CD8-positive, alpha-beta memory T cell (primary cell): ENCODE measurements at regions not wholly inside any gene's neighbourhood (a gene's known extent, or its start where the extent isn't known, plus 50 kb on each side); places are given as distances from the start of the nearest gene placed in this dataset.

Experiments
- CTCF ChIA-PET: fragments of 350-600 bp; sonication (Branson Sonifier 250); formaldehyde crosslinking; loops from one replicate; lab custom pipeline; 2021; ENCODE audit warnings: antibody characterized with exemption; lab: Charles Lee
- POLR2A ChIA-PET: fragments of 350-600 bp; sonication (Branson Sonifier 250); formaldehyde crosslinking; loops from one replicate; lab custom pipeline; 2021; ENCODE audit warnings: antibody characterized with exemption; lab: Charles Lee
- DNase-seq, 5 donors: peaks; one replicate each; pipeline versions ENCODE4 v3.0.0 to v3.0.0-alpha.2; 2020 to 2022; ENCODE audit warnings: mixed read lengths in 1 of 5
- H3K27ac ChIP-seq: one replicate; pipeline ENCODE4 v1.7.0; 2013; ENCODE audit warnings: low read depth, mild to moderate bottlenecking, low read length, moderate library complexity
- H3K27me3 ChIP-seq: 2 replicates; pipeline ENCODE4 v1.7.0; 2013; ENCODE audit warnings: low read length, mild to moderate bottlenecking; ENCODE audit not compliant: insufficient read depth, poor library complexity, severe bottlenecking
- H3K36me3 ChIP-seq: 2 replicates; pipeline ENCODE4 v1.7.0; 2013; ENCODE audit warnings: mild to moderate bottlenecking, low read length, moderate library complexity; ENCODE audit not compliant: insufficient read depth
- H3K4me1 ChIP-seq: 2 replicates; pipeline ENCODE4 v1.7.0; 2013; ENCODE audit warnings: mild to moderate bottlenecking, low read length, moderate library complexity; ENCODE audit not compliant: insufficient read depth
- H3K4me3 ChIP-seq: 2 replicates; pipeline ENCODE4 v1.7.0; 2013; ENCODE audit warnings: mild to moderate bottlenecking, low read length
- H3K9me3 ChIP-seq: 2 replicates; pipeline ENCODE4 v1.7.0; 2013; ENCODE audit warnings: mild to moderate bottlenecking, low read length
- H3K27ac Mint-ChIP-seq, 8 donors: one replicate each; pipeline ENCODE4 v1.8.0; 2020 to 2021; ENCODE audit warnings: mixed read lengths in 8 of 8, mild to moderate bottlenecking in 6 of 8, inconsistent platforms in 3 of 8, moderate library complexity in 3 of 8
- H3K27me3 Mint-ChIP-seq, 2 donors: one replicate each; pipeline ENCODE4 v1.8.0; 2020 to 2021; ENCODE audit warnings: mixed read lengths in 2 of 2, mild to moderate bottlenecking in 1 of 2, moderate library complexity in 1 of 2
- H3K36me3 Mint-ChIP-seq, 3 donors: one replicate each; pipeline ENCODE4 v1.8.0; 2020 to 2021; ENCODE audit warnings: mixed read lengths in 3 of 3, inconsistent platforms in 1 of 3, mild to moderate bottlenecking in 1 of 3
- H3K4me1 Mint-ChIP-seq, 3 donors: one replicate each; pipeline ENCODE4 v1.8.0; 2020 to 2021; ENCODE audit warnings: mixed read lengths in 3 of 3, inconsistent platforms in 1 of 3, mild to moderate bottlenecking in 1 of 3
- H3K4me3 Mint-ChIP-seq, 7 donors: one replicate each; pipeline ENCODE4 v1.8.0; 2020 to 2021; ENCODE audit warnings: mixed read lengths in 7 of 7, mild to moderate bottlenecking in 6 of 7, moderate library complexity in 4 of 7, inconsistent platforms in 2 of 7
- H3K9me3 Mint-ChIP-seq, 5 donors: one replicate each; pipeline ENCODE4 v1.8.0; 2020 to 2022; ENCODE audit warnings: mixed read lengths in 5 of 5, mild to moderate bottlenecking in 3 of 5, moderate library complexity in 2 of 5, inconsistent platforms in 1 of 5

DNA sequence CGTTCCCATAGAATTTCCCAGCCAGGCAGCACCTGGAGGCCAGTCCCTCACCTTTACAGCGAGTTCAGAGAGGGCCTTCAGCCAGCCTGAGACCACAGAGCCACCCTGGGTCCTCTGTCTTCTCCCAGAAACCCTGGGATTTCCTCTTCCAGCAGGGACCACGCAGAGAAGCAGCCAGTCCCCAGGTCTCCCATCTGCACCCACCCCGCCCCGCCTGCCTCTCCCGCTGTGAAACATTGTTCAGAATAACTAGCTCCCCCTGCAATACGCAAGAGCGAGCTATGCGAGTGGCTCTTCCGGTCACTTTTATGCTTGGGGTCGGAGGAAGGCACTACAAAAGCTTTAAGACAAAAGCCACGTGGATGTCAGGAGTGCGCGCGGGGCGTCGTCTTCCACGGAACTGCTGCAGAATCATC lies 77.8 kb downstream of the SERPINA3 start:
- H3K9me3 Mint-ChIP-seq, result no peaks in the 10 kb centered on the region
- Histone ChIP-seq H3K9me3 (no peaks in the 10 kb centered on the region), H3K36me3 (no peaks in the 10 kb centered on the region), H3K4me3 (no peak overlapping the region), H3K27me3 (peaks cover 3% of the 10 kb centered on the region), H3K4me1 (no peaks in the 10 kb centered on the region), H3K27ac (no peak overlapping the region)
- ChIA-PET CTCF (interaction anchor here (1.0 kb wide), 2 partner anchors 9 to 12 kb away, joined by 3 to 4 read pairs; no protein-coding TSS in a partner anchor), POLR2A (no interaction called here)
- H3K27me3 Mint-ChIP-seq, result peaks cover 2 to 26% of the 10 kb centered on the region in 2 donors
- no peak for DNase-seq
- no peak overlapping the region for H3K27ac Mint-ChIP-seq
- H3K36me3 Mint-ChIP-seq, result no peaks in the 10 kb centered on the region
- peaks cover 0 to 6% (median 0%) of the 10 kb centered on the region in 3 donors for H3K4me1 Mint-ChIP-seq
- H3K4me3 Mint-ChIP-seq, result no peak overlapping the region

DNA sequence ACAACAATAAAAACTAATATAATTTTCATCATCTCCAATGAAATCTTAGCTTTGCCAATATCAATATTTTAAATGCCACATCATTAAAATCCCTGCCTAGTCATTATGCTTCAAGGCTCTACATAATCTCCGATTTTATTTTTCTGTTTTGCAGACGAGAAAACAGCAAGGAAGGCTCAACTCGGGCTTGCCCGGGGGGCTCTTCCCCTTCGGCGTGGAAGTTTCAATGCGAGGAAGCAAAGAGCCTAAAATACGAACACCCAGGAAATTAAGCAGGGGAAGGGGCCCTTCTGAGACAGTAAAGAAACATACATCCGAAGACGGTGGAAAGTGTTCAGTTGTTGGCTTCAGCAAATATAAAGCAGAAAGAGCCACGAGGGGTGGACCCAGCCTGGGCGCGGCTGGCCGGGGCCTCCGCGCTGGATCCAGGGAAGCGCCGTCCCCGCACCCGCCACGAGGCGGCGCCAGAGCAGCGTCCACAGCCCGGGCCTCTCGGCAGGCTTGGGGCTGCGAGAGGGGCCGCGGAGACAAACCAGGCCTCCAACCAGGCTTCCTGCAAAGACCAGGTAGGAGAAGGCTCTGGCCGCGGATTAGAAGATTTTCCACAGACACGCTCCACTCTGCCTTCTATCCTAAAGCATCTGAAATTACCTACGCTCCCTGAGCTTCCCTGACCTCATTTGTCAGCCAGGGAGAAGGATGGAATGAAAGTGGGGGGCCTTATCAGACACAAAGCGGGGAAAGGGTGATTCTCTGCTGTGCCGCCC lies 77.2 kb downstream of the SERPINA3 start:
- Histone ChIP-seq H3K9me3 (no peaks in the 10 kb centered on the region), H3K27me3 (peaks cover 3% of the 10 kb centered on the region), H3K27ac (no peak overlapping the region), H3K4me3 (no peak overlapping the region), H3K36me3 (no peaks in the 10 kb centered on the region), H3K4me1 (no peaks in the 10 kb centered on the region)
- Mint-ChIP-seq H3K4me3 (no peak overlapping the region), H3K27ac (no peak overlapping the region), H3K36me3 (no peaks in the 10 kb centered on the region), H3K27me3 (peaks cover 2 to 26% of the 10 kb centered on the region in 2 donors), H3K9me3 (no peaks in the 10 kb centered on the region), H3K4me1 (peaks cover 0 to 6% (median 0%) of the 10 kb centered on the region in 3 donors)
- peak in 4 of 5 donors; percentile 14 to 54 (median 18) for DNase-seq
- CTCF ChIA-PET, result interaction anchor here (1.0 kb wide), 1 partner anchor 9 kb away, joined by 4 read pairs; no protein-coding TSS in a partner anchor
- POLR2A ChIA-PET, result no interaction called here

DNA sequence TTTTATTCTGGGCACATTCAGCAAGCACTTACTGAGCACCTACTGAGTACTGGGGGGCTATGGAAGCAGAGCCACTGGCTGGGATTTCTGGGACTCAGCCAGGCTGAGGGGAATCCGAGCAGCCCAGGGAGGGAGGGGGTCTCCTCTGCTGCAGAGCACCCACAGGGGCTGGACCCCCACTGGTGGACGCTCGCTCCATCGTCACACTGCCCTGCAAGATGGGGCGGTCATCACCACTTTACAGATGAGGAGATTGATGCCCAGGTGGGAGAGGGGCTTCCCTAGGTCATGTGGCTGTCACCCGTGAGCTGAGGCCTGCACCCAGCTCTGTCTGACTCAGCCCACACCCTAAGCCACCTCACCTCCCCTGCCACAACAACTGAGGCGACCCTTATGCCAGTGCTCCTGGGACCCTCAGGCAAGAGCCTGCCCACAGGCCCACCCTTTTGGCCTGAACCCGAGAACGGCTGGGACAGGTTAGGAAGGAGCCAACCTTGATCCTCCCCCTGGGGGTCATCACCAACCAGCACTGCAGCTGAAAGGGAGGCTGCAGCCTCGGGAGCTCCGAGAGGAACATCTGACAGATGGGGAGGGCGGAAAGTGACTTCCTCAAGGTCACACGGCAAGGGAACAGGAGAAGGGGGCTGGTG lies 74.4 kb downstream of the SERPINA3 start:
- ChIA-PET POLR2A (no interaction called here), CTCF (no interaction called here)
- Mint-ChIP-seq H3K27ac (no peak overlapping the region), H3K9me3 (no peaks in the 10 kb centered on the region), H3K27me3 (peaks cover 2 to 28% of the 10 kb centered on the region in 2 donors), H3K36me3 (no peaks in the 10 kb centered on the region), H3K4me1 (peaks cover 0 to 6% (median 0%) of the 10 kb centered on the region in 3 donors), H3K4me3 (no peak overlapping the region)
- Histone ChIP-seq H3K27ac (no peak overlapping the region), H3K36me3 (no peaks in the 10 kb centered on the region), H3K4me3 (no peak overlapping the region), H3K9me3 (no peaks in the 10 kb centered on the region), H3K4me1 (no peaks in the 10 kb centered on the region), H3K27me3 (peaks cover 3% of the 10 kb centered on the region)
- DNase-seq, result no peak

DNA sequence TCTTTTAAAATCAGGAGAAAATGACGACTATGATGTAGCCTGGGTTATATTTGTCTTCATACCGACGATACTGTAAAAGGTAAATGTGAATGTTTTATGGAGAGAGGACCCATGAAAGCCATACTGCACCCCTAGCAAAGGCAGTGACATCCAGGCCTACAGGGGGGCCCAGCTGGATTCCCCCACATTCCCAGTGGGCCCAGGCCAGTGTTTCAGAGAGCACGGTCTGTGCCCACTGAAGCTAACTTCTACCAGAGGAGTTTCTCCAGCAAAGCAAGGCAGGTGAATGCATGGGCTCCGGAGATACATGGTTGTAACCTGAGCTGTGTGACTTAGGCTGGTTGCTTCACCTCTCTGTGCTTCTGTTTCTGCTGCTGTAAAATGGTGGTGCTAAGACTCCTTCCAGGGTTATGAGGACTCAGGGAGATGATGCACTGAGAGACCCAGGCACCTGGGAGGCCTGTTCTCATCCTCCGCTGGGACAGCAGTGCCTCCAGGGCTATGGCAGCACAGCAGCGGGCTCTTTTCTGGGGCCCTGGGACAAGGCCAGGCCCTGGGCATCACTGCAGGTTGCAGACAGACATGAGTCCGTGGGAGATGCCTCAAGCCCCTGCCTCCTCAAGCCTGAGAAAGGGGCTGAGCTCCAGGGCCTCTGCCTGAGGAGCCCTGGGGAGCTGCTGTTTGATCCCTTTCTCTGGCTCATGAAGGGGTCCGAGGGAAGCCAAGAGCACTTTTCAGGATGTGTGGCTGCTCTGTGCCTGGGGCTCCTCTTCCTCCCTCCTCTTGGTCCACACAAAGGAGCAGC lies 73.7 kb downstream of the SERPINA3 start:
- no peak overlapping the region for H3K27ac ChIP-seq
- Mint-ChIP-seq H3K9me3 (no peaks in the 10 kb centered on the region), H3K27me3 (peaks cover 5 to 24% of the 10 kb centered on the region in 2 donors), H3K4me1 (peaks cover 0 to 6% (median 0%) of the 10 kb centered on the region in 3 donors), H3K36me3 (no peaks in the 10 kb centered on the region), H3K4me3 (no peak overlapping the region), H3K27ac (no peak overlapping the region)
- ChIA-PET POLR2A (no interaction called here), CTCF (no interaction called here)
- H3K4me3 ChIP-seq, result no peak overlapping the region
- no peaks in the 10 kb centered on the region for H3K36me3 ChIP-seq
- no peaks in the 10 kb centered on the region for H3K9me3 ChIP-seq
- no peak for DNase-seq
- no peaks in the 10 kb centered on the region for H3K4me1 ChIP-seq
- peaks cover 3% of the 10 kb centered on the region for H3K27me3 ChIP-seq

DNA sequence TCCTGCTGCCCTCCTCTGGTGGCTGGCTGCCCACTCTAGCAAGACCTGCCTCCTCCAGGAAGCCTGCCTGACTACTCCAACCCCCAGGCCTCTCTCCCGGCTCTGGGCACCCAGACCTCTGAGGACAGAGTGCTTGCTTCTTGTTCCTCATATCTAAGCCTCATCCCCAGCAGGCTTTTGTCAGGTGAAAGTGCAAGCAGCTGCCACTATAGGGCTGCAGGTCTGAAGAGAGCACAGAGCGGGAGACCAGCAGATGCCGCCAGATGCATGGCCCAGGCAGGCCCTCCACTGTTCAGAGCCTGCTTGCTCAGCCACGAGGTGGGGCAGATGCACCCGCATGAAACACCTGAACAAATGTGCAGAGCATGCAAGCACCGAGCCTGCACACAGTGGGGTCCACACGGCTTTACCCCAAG lies 73.0 kb downstream of the SERPINA3 start:
- ChIA-PET POLR2A (no interaction called here), CTCF (no interaction called here)
- peaks cover 0 to 5% (median 0%) of the 10 kb centered on the region in 3 donors for H3K4me1 Mint-ChIP-seq
- peaks cover 5 to 23% of the 10 kb centered on the region in 2 donors for H3K27me3 Mint-ChIP-seq
- no peak overlapping the region for H3K4me3 Mint-ChIP-seq
- Histone ChIP-seq H3K27me3 (peaks cover 3% of the 10 kb centered on the region), H3K27ac (no peak overlapping the region), H3K9me3 (no peaks in the 10 kb centered on the region), H3K4me3 (no peak overlapping the region), H3K4me1 (no peaks in the 10 kb centered on the region), H3K36me3 (no peaks in the 10 kb centered on the region)
- no peaks in the 10 kb centered on the region for H3K9me3 Mint-ChIP-seq
- no peak overlapping the region for H3K27ac Mint-ChIP-seq
- DNase-seq, result no peak
- no peaks in the 10 kb centered on the region for H3K36me3 Mint-ChIP-seq

DNA sequence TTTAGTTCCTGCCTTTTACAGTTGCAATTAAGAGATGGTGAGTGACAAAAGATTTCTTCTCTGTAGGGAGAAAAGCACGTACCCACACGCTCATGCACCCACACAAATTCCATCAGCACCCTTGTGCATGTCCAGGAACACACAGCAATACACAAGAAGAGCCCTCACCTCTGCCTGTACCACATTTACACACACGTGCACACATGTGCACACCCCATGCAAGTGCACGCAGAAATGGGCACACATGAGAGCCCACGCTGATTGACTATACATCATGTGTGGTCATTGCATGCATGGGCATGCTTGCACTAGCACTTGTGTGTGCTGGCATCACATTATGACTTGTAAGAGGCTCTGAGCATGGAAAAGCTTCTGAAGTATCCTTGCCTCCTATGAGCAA lies 70.5 kb downstream of the SERPINA3 start:
- no peak overlapping the region for H3K27ac ChIP-seq
- H3K27me3 ChIP-seq, result no peaks in the 10 kb centered on the region
- Mint-ChIP-seq H3K27me3 (peaks cover 2 to 13% of the 10 kb centered on the region in 2 donors), H3K9me3 (no peaks in the 10 kb centered on the region), H3K36me3 (no peaks in the 10 kb centered on the region), H3K4me3 (no peak overlapping the region), H3K4me1 (no peaks in the 10 kb centered on the region), H3K27ac (no peak overlapping the region)
- H3K4me3 ChIP-seq, result no peak overlapping the region
- CTCF ChIA-PET, result no interaction called here
- H3K9me3 ChIP-seq, result no peaks in the 10 kb centered on the region
- no peak for DNase-seq
- no peaks in the 10 kb centered on the region for H3K36me3 ChIP-seq
- H3K4me1 ChIP-seq, result no peaks in the 10 kb centered on the region
- POLR2A ChIA-PET, result no interaction called here

DNA sequence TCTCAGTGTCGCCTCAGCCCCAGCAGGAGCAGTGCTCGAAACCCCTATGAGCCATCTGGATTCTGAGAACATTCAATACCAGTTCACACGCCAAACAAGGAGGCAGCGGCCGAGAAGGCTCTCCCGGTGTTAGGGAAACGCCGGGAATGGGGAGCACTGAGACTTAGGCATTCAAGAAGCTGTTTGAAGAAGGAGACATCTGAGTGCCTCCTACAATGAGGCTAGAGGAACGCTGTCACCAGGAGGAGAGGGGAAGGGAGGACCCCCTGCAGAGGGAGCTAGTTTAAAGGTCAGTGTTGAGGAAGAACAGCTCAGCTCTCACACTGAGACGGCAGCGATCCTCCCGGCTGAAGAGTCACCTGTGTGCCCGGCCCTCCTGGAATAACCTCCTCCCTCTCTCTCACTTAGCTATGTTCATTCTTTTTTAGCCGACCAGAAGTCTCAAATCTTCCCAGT lies 69.9 kb downstream of the SERPINA3 start:
- Histone ChIP-seq H3K4me3 (no peak overlapping the region), H3K9me3 (no peaks in the 10 kb centered on the region), H3K27me3 (no peaks in the 10 kb centered on the region), H3K36me3 (no peaks in the 10 kb centered on the region), H3K4me1 (no peaks in the 10 kb centered on the region), H3K27ac (no peak overlapping the region)
- H3K4me3 Mint-ChIP-seq, result no peak overlapping the region
- ChIA-PET CTCF (no interaction called here), POLR2A (no interaction called here)
- H3K9me3 Mint-ChIP-seq, result no peaks in the 10 kb centered on the region
- H3K27ac Mint-ChIP-seq, result no peak overlapping the region
- H3K4me1 Mint-ChIP-seq, result no peaks in the 10 kb centered on the region
- H3K27me3 Mint-ChIP-seq, result peaks cover 2 to 15% of the 10 kb centered on the region in 2 donors
- no peaks in the 10 kb centered on the region for H3K36me3 Mint-ChIP-seq
- no peak for DNase-seq
